Neural cell (in vitro differentiated cells): ENCODE measurements at regions not wholly inside any gene's neighbourhood (a gene's known extent, or its start where the extent isn't known, plus 50 kb on each side); places are given as distances from the start of the nearest gene placed in this dataset.

ENCODE experiments used
- H2AFZ ChIP-seq: fragments of 200-600, 300-800 bp; sonication (generic), shearing (Covaris generic); 2 replicates; pipeline ENCODE4 v1.6.0; 2014; ENCODE audit warnings: low read depth, mild to moderate bottlenecking, antibody characterized with exemption, low read length, moderate library complexity
- H3F3A ChIP-seq: fragments of 200-600 bp; shearing (Covaris generic); 2 replicates; pipeline ENCODE4 v1.6.1; 2016; ENCODE audit warnings: mild to moderate bottlenecking, moderate library complexity, mixed read lengths, antibody characterized with exemption, low read length; ENCODE audit not compliant: insufficient read depth, poor library complexity, severe bottlenecking
- H3K27ac ChIP-seq: fragments of 200-600, 300-800 bp; sonication (generic), shearing (Covaris generic); 2 replicates; pipeline ENCODE4 v1.5.1; 2014; ENCODE audit warnings: mild to moderate bottlenecking, low read length, moderate library complexity
- H3K27me3 ChIP-seq: fragments of 300-800, 200-600 bp; sonication (generic), shearing (Covaris generic); 2 replicates; pipeline ENCODE4 v1.6.0; 2014; ENCODE audit warnings: mild to moderate bottlenecking, low read depth, low read length, moderate library complexity; ENCODE audit not compliant: insufficient read depth
- H3K36me3 ChIP-seq: fragments of 300-800, 200-600 bp; sonication (generic), shearing (Covaris generic); 2 replicates; pipeline ENCODE4 v1.5.1; 2014; ENCODE audit warnings: mild to moderate bottlenecking, antibody characterized with exemption, low read length, moderate library complexity; ENCODE audit not compliant: insufficient read depth
- H3K4me2 ChIP-seq: fragments of 300-800, 200-600 bp; sonication (generic), shearing (Covaris generic); 2 replicates; pipeline ENCODE4 v1.6.0; 2014; ENCODE audit warnings: mild to moderate bottlenecking, low read length
- H3K4me3 ChIP-seq: fragments of 300-800, 200-600 bp; sonication (generic), shearing (Covaris generic); 2 replicates; pipeline ENCODE4 v1.5.1; 2014; ENCODE audit warnings: mild to moderate bottlenecking, low read length, moderate library complexity
- H3K79me2 ChIP-seq: fragments of 200-600 bp; shearing (Covaris generic); replicated peaks from 2 replicates; pipeline ENCODE4 v1.6.0; 2014; ENCODE audit warnings: mild to moderate bottlenecking, low read length, moderate library complexity; ENCODE audit not compliant: insufficient read depth
- H3K9ac ChIP-seq: fragments of 300-800, 200-600 bp; sonication (generic), shearing (Covaris generic); 2 replicates; pipeline ENCODE4 v1.6.1; 2016; ENCODE audit warnings: mild to moderate bottlenecking, low read length, mixed read lengths
- H3K9me2 ChIP-seq: fragments of 200-600 bp; shearing (Covaris generic); 2 replicates; pipeline ENCODE4 v1.6.1; 2016; ENCODE audit warnings: mild to moderate bottlenecking, low read length, mixed read lengths; ENCODE audit not compliant: insufficient read depth
- H3K9me3 ChIP-seq: fragments of 200-600, 300-800 bp; sonication (generic), shearing (Covaris generic); 2 replicates; pipeline ENCODE4 v1.6.1; 2016; ENCODE audit warnings: mild to moderate bottlenecking, mixed run types, low read length, moderate library complexity, mixed read lengths
- H4K20me1 ChIP-seq: fragments of 200-600 bp; shearing (Covaris generic); 2 replicates; pipeline ENCODE4 v1.6.1; 2016; ENCODE audit warnings: mild to moderate bottlenecking, mixed run types; ENCODE audit not compliant: insufficient read depth
- EP300 ChIP-seq: fragments of 450-650 bp; conservative IDR thresholded peaks from 2 replicates; pipeline ENCODE4 v1.6.1; 2014; ENCODE audit warnings: antibody characterized with exemption, mild to moderate bottlenecking, moderate library complexity; ENCODE audit not compliant: poor library complexity, severe bottlenecking
- EZH2 ChIP-seq: fragments of 200-600, 300-800 bp; shearing (Covaris generic), sonication (generic); IDR thresholded peaks from 2 replicates; pipeline ENCODE4 v1.6.1; 2014; ENCODE audit warnings: antibody characterized with exemption, low read length, borderline replicate concordance, mild to moderate bottlenecking; ENCODE audit not compliant: insufficient read depth, poor library complexity, severe bottlenecking
- MXI1 ChIP-seq: fragments of 450-650 bp; conservative IDR thresholded peaks from 2 replicates; pipeline ENCODE4 v1.6.1; 2014; ENCODE audit warnings: antibody characterized with exemption, mild to moderate bottlenecking; ENCODE audit not compliant: poor library complexity, severe bottlenecking
- POLR2AphosphoS5 ChIP-seq: IDR thresholded peaks from 2 replicates; pipeline ENCODE4 v1.6.1; 2012
- RAD21 ChIP-seq: fragments of 450-650 bp; conservative IDR thresholded peaks from 2 replicates; pipeline ENCODE4 v1.6.1; 2014; ENCODE audit warnings: antibody characterized with exemption, mild to moderate bottlenecking, moderate library complexity
- SMC3 ChIP-seq: fragments of 450-650 bp; conservative IDR thresholded peaks from 2 replicates; pipeline ENCODE4 v1.6.1; 2014; ENCODE audit warnings: antibody characterized with exemption, mild to moderate bottlenecking, moderate library complexity; ENCODE audit not compliant: poor library complexity
- TAF1 ChIP-seq: IDR thresholded peaks from 2 replicates; pipeline ENCODE4 v1.6.1; 2012; ENCODE audit warnings: low read depth
- TF ChIP-seq, protein P1 (sequence below): fragments of 450-650 bp; IDR thresholded peaks from 2 replicates; pipeline ENCODE4 v1.5.1; 2014; ENCODE audit warnings: antibody characterized with exemption, mild to moderate bottlenecking, moderate library complexity; ENCODE audit not compliant: poor library complexity, severe bottlenecking
- TF ChIP-seq, protein P2 (sequence below): IDR thresholded peaks from 2 replicates; pipeline ENCODE4 v1.6.1; 2012; ENCODE audit warnings: borderline replicate concordance

DNA sequence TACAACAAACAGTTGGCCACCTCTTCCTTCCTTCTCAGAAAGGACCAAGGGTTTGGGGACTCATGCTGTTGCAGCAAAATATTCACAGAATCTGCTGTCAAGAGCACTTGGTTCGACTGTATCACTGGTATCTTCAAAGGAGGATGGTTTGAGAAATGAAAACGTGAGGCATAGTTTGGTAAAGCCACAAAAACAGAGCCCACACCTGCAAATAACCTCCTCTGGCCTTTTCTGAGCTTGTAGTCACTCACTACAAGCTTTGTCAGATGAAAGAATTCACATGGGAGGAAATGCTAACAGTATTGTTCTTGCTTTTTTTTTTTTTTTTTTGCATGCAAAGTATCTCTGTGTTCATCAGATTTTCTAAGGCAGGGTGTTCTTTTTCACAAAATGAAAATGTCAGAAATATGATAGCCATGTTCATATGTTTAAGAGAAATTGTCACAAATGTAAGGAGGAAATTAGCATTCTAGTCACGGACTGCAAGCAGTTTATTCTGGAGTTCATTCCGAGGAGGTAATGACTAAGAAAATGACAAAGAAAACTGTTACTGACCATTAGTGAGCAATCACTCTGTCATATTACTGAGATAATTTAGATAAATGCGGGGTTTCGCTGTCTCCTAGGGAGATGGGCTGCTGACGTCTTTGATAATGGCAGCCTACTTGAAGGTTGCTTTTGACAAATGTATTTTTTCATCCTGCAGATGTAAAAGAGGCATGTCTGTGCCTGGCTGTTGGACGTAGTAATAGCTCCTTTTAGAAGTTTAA lies 117.8 kb upstream of the MYO3A start:
- no peaks in the 10 kb centered on the region for H3K9me2 ChIP-seq
- H3K4me3 ChIP-seq, result peak overlapping the region; percentile 49
- peaks cover 4% of the 10 kb centered on the region for H3K79me2 ChIP-seq
- H4K20me1 ChIP-seq, result no peaks in the 10 kb centered on the region
- H2AFZ ChIP-seq, result no peak overlapping the region
- no peaks in the 10 kb centered on the region for H3K9me3 ChIP-seq
- H3F3A ChIP-seq, result peaks cover 29% of the 10 kb centered on the region
- H3K4me2 ChIP-seq, result peak overlapping the region; percentile 41
- no peaks in the 10 kb centered on the region for H3K36me3 ChIP-seq
- peak overlapping the region; percentile 73 for H3K9ac ChIP-seq
- TF ChIP-seq MXI1, result peak; percentile 58
- TF ChIP-seq EZH2, result no peak
- no peak for TF ChIP-seq RAD21
- peak; percentile 68 for TF ChIP-seq TAF1
- peak; percentile 98 for TF ChIP-seq POLR2AphosphoS5
- peak; percentile 100 for TF ChIP-seq EP300
- TF ChIP-seq, protein P1, sequence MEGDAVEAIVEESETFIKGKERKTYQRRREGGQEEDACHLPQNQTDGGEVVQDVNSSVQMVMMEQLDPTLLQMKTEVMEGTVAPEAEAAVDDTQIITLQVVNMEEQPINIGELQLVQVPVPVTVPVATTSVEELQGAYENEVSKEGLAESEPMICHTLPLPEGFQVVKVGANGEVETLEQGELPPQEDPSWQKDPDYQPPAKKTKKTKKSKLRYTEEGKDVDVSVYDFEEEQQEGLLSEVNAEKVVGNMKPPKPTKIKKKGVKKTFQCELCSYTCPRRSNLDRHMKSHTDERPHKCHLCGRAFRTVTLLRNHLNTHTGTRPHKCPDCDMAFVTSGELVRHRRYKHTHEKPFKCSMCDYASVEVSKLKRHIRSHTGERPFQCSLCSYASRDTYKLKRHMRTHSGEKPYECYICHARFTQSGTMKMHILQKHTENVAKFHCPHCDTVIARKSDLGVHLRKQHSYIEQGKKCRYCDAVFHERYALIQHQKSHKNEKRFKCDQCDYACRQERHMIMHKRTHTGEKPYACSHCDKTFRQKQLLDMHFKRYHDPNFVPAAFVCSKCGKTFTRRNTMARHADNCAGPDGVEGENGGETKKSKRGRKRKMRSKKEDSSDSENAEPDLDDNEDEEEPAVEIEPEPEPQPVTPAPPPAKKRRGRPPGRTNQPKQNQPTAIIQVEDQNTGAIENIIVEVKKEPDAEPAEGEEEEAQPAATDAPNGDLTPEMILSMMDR, result no peak
- peak; percentile 28 for TF ChIP-seq SMC3
- TF ChIP-seq, protein P2, sequence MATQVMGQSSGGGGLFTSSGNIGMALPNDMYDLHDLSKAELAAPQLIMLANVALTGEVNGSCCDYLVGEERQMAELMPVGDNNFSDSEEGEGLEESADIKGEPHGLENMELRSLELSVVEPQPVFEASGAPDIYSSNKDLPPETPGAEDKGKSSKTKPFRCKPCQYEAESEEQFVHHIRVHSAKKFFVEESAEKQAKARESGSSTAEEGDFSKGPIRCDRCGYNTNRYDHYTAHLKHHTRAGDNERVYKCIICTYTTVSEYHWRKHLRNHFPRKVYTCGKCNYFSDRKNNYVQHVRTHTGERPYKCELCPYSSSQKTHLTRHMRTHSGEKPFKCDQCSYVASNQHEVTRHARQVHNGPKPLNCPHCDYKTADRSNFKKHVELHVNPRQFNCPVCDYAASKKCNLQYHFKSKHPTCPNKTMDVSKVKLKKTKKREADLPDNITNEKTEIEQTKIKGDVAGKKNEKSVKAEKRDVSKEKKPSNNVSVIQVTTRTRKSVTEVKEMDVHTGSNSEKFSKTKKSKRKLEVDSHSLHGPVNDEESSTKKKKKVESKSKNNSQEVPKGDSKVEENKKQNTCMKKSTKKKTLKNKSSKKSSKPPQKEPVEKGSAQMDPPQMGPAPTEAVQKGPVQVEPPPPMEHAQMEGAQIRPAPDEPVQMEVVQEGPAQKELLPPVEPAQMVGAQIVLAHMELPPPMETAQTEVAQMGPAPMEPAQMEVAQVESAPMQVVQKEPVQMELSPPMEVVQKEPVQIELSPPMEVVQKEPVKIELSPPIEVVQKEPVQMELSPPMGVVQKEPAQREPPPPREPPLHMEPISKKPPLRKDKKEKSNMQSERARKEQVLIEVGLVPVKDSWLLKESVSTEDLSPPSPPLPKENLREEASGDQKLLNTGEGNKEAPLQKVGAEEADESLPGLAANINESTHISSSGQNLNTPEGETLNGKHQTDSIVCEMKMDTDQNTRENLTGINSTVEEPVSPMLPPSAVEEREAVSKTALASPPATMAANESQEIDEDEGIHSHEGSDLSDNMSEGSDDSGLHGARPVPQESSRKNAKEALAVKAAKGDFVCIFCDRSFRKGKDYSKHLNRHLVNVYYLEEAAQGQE, result peak; percentile 94
- peak overlapping the region; percentile 99 for H3K27ac ChIP-seq
- H3K27me3 ChIP-seq, result no peaks in the 10 kb centered on the region

DNA sequence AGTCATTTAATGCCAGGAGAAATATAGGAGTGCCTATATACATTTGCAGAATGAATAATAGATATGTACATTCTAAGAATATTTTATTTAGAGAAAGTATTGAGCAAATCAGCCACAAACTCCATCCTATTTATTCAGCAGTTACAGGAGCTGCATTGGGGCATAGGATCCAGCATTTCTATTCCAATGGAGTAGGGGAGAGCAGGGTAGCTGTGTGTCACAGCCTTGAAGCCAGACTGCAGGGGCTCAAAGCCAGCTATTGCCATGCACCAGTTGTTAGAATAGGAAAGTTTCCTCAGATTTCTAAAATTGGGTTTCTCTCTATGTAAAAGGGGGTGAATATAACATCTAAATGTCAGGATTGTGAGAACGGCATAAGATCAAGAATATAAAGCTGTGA lies 116.8 kb upstream of the MYO3A start:
- TF ChIP-seq POLR2AphosphoS5 (no peak), EZH2 (no peak), SMC3 (no peak), TAF1 (no peak), EP300 (no peak), RAD21 (no peak), MXI1 (no peak)
- TF ChIP-seq, protein P1, result no peak
- TF ChIP-seq, protein P2, result no peak
- Histone ChIP-seq H2AFZ (no peak overlapping the region), H3K36me3 (no peaks in the 10 kb centered on the region), H3K4me2 (peak overlapping the region; percentile 62), H3K27ac (peak overlapping the region; percentile 99), H3K9ac (peak overlapping the region; percentile 70), H4K20me1 (no peaks in the 10 kb centered on the region), H3F3A (peaks cover 29% of the 10 kb centered on the region), H3K9me3 (no peaks in the 10 kb centered on the region), H3K4me3 (peak overlapping the region; percentile 42), H3K27me3 (no peaks in the 10 kb centered on the region), H3K9me2 (no peaks in the 10 kb centered on the region), H3K79me2 (peaks cover 4% of the 10 kb centered on the region)
